KG1 (cell line): ENCODE measurements at regions not wholly inside any gene's neighbourhood (a gene's known extent, or its start where the extent isn't known, plus 50 kb on each side); places are given as distances from the start of the nearest gene placed in this dataset.
"Not testable (repeated sequence)": the region's sequence is repeated elsewhere in the genome, so short reads cannot be mapped to it uniquely, and the experiment has no call there.

ENCODE experiments used
- DNase-seq: peaks from one replicate; lab custom pipeline; 2025; lab: John Stamatoyannopoulos, UW

GRCh38 chr13:50156561-50157127 is 141.4 kb downstream of the KCNRG start:
- DNase-seq, result no peak

DNA sequence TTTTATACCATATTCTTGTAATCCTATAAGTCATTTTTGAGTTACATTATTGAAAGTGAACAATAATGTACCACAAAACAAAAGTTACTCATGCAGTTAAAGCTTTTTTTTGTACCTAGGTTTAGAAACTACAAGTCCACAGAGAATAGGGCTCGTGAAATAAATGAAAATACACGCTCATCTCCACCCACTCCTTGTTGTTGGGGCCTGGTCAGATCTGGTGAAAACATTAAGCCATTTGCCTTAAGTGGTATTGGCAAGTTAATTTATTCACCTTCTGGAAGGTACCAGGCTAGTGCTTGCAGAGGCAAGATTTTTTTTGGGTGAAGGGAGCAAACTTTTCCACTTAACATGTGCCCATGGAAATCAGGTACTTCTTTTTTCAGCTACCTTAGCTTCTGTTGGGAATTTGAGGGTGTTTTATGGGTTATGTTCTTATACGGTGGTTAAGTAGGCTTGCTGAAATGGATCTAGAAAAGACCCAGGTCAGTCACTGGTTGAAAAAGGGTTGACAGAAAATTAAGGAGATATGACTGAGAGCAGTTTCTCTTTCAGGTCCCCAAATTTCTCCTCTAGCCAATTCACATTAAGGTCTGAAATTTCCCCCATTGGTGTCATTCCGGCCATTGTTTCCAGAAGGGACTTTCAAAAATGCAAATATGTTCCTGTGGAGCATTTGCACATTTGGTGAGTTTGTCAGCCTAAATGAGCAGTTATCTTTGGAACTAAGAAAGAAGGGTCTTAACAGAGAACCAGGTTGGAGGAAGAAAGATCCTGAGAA is 143.3 kb downstream of the KCNRG start:
- DNase-seq, result no peak

DNA sequence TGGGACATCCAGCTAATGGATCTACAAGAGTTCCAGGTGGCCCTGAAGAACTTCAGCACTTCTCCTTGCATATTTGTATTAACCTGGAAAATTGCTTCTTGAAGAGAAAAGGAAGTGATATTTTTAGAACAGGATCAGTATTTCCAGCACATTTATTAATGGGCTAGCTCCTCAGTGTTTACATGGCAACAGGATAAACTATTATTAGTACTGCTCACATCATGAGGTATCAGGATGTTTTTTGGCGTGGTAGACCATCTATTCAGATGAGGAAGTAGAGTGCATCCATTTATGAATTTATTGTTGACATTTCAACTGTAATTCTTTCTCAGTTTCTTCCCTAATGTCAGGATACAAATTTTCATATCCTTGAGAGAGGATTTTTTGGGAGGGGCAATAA is 144.4 kb downstream of the KCNRG start:
- no peak for DNase-seq

GRCh38 chr13:50161052-50161451 is 145.8 kb downstream of the KCNRG start:
- DNase-seq, result no peak

- no peak for DNase-seq
Observed at GRCh38 chr13:50162001-50162400, 146.8 kb downstream of the KCNRG start.

- DNase-seq, result no peak
Observed at GRCh38 chr13:50162567-50162966, 147.3 kb downstream of the KCNRG start.

GRCh38 chr13:50167224-50167947 is 152.1 kb downstream of the KCNRG start:
- DNase-seq, result no peak

DNA sequence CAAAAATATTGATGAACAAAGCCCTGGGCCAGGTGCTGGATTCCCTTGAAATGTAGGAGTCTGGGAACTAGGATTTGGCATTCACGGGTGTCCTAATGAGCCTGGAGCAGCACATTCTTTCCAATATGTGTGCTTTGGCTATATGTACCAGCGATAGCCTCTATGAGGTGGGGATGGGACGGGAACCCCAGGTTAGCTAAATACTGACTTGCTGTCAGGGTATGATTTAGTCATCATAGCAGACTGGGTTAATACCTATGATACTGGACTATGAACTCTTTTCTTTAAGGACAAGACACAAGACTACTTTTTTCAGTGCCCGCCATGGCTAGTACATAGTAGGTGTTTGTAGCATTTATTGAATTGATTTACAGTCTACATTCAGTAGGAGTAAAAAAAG is 152.7 kb downstream of the KCNRG start:
- DNase-seq, result no peak

- DNase-seq, result no peak
Observed at GRCh38 chr13:50168786-50169185, 153.5 kb downstream of the KCNRG start.

GRCh38 chr13:50170447-50171037 is 155.3 kb downstream of the KCNRG start:
- DNase-seq, result no peak

DNA sequence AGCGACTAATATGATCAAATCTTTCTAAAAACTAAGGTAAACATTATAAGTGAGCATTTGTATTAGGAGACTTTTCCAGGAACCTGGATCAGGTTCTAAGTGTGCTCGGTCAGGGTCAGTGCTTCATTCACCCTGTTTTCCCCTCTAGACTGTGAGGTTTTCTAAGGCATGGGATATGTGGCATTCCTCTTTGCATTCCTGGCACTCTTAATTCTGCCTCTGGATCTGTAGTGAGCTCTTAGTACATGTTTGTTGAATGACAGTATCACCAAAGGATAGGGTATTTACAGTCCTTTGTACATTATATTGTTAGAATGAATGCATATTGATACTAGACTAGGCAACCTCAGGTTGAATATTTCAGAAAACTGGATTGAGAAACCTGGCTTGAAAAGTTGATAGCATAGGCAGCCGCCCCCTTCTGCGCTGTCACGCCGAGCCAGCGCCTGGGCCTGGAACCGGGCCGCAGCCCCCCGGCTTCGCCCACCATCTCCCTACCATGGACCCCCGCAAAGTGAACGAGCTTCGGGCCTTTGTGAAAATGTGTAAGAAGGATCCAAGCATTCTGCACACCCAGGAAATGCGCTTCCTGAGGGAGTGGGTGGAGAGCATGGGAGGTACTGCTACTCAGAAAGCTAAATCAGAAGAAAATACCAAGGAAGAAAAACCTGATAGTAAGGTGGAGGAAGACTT is 156.5 kb downstream of the KCNRG start:
- DNase-seq, result no peak

- DNase-seq, result not testable (repeated sequence)
Observed at GRCh38 chr13:50173045-50173444, 157.8 kb downstream of the KCNRG start.

- no peak for DNase-seq
Observed at GRCh38 chr13:50174630-50175029, 159.4 kb downstream of the KCNRG start.

- DNase-seq, result no peak
Observed at GRCh38 chr13:50179977-50180376, 164.7 kb downstream of the KCNRG start.

- DNase-seq, result not testable (repeated sequence)
Observed at GRCh38 chr13:50185769-50186763, 170.8 kb downstream of the KCNRG start.

DNA sequence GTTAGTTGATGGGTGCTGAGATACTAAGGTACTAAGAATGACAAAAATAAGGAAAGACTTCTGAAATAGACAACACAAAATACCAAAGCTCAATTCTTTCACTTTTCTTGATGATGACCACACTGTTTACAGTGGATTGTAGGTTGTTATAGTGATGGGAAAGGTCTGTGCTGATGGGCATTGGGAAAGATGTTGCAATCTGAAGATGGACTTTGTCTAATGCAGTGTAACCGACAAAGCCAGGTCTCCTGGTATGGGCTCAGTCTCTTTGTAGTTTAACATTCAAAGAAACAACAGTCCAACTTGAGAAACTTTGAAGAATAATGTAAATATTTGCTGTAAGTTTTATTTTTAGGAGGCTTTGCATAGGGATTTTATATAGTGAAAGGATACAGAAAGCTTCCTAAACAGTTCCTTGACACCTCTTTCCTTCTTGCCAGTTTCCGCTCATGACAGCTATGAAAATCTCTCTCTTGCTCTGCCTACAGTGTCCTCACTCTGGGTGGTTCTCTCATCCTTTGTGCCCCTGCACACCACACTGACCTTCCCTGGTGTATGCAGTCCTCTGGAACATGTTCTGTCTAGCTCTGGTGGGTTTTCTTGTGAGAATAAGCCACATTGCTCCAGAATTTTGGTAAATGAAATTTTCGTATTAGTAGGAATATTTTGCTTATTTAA is 172.2 kb downstream of the KCNRG start:
- no peak for DNase-seq

DNA sequence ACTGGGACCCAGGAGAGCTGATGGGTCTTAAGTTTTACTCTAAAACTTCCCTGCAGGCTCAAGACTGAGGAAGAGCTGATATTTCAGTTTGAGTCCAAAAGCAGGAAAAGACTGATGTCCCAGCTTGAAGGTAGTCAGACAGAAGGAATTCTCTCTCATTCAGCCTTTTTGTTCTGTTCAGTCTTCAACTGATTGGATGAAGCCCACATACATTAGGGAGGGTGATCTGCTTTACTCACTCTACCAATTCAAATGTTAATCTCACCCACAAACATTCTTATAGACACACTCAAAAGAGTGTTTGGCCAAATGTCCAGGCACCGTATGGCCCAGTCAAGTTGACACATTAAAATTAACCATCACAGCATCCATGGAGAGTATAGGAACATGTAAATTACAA is 173.5 kb downstream of the KCNRG start:
- no peak for DNase-seq

GRCh38 chr13:50189450-50189849 is 174.2 kb downstream of the KCNRG start:
- no peak for DNase-seq

- DNase-seq, result no peak
Observed at GRCh38 chr13:50191004-50191403, 175.8 kb downstream of the KCNRG start.

GRCh38 chr13:50192272-50192813 is 177.1 kb downstream of the KCNRG start:
- no peak for DNase-seq
